Neural progenitor cell (in vitro differentiated cells): ENCODE measurements at regions not wholly inside any gene's neighbourhood (a gene's known extent, or its start where the extent isn't known, plus 50 kb on each side); places are given as distances from the start of the nearest gene placed in this dataset.

Experiments
- CTCF ChIP-seq: fragments of 200-600 bp; sonication (generic); IDR thresholded peaks from 2 replicates; pipeline ENCODE4 v1.5.1; 2017; ENCODE audit warnings: antibody characterized with exemption, mild to moderate bottlenecking
- EZH2 ChIP-seq: fragments of 200-600 bp; sonication (generic); IDR thresholded peaks from 2 replicates; pipeline ENCODE4 v1.6.1; 2017; ENCODE audit warnings: antibody characterized with exemption, mild to moderate bottlenecking, moderate library complexity
- EZH2phosphoT487 ChIP-seq: fragments of 200-600 bp; sonication (generic); IDR thresholded peaks from 2 replicates; pipeline ENCODE4 v1.6.1; 2017; ENCODE audit warnings: antibody characterized with exemption

DNA sequence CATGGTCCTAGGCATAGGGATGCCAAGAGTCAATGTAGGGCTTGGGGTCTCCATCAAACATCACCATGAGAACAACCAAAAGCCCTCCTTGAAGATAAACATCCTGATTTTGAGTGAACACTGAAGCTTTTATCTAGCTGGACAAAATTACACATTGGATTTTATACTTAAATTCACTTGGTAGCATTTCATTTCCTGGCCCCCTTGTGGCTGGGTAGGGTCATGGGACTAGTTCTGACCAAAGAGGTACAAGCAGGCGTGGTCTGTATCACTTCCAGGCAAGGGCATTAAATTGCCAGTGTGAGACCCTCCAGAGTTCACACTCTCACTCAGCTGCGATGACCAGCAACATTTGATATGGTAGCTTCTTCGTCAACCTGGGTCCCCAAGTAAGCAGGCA lies 320.3 kb downstream of the ACTL7B start:
- TF ChIP-seq CTCF: peak; percentile 63
- no peak for TF ChIP-seq EZH2
- no peak for TF ChIP-seq EZH2phosphoT487
